ENCODE measurements at regions not wholly inside any gene's neighbourhood (a gene's known extent, or its start where the extent isn't known, plus 50 kb on each side); places are given as distances from the start of the nearest gene placed in this dataset.

DNA sequence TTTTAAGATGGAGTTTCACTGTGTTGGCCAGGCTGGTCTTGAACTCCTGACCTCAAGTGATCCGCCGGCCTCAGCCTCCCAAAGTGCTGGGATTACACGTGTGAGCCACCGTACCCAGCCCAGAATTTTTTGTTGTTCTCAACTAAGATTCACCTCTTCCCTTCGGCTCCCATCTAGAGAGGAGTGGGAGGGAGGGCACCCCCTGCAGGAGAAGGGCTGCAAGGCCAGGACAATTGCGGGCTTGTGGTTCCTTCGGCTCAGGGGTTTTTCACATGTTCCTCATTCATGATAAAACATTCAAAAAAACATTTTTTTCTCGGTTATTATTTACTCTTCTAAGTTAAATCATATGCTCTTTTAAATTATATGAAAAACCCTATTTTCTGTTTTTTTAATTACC lies 201.1 kb upstream of the LRRC4C start:
- TF ChIP-seq YY1 (IDR thresholded peaks at IDR 0.05; ENCODE audit: insufficient read depth, insufficient read length) (no peak), ZNF274 (IDR thresholded peaks at IDR 0.05; ENCODE audit: low read depth, low read length) (no peak)

Data from NT2/D1 (cell line).